NCI-H128 (cell line): ENCODE measurements at regions not wholly inside any gene's neighbourhood (a gene's known extent, or its start where the extent isn't known, plus 50 kb on each side); places are given as distances from the start of the nearest gene placed in this dataset.

Experiments
- DNase-seq: peaks from one replicate; lab custom pipeline; 2025; ENCODE audit not compliant: unreplicated experiment; lab: John Stamatoyannopoulos, UW

DNA sequence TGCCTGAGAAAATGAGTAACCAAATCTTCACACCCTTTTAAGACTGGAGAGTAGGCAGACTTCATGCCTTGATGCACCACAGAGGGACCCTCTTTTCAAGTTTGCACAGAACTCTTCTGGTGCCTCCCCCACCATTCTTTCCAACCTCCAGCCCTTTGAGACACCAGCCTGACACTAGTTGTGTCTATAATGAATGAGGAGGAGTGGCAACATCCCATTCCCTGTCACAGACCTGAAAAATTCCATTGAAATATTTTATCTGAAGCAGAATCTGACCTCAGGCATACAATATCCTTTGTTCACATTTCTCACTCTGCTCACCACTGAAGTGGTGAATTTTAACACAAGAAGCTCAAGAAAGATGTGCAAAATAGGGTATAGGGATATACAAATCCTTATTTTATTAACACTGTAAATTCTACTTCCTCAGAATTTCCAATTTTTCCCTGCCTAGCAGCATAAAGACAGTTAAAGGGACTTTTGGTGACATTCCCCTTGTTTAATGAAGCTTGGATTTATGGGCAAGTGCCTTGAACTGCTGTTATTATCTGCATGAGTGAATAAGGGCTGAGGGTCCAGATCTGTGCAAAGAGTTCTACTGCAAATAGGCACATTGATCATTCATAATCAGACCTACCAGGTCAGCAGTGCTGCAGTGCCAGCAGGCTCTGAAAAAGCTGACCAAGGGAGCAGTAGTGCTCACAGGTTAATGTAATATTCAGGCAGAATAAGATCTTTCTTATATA, 149.9 kb upstream of the PAQR3 start:
- DNase-seq, result no peak

DNA sequence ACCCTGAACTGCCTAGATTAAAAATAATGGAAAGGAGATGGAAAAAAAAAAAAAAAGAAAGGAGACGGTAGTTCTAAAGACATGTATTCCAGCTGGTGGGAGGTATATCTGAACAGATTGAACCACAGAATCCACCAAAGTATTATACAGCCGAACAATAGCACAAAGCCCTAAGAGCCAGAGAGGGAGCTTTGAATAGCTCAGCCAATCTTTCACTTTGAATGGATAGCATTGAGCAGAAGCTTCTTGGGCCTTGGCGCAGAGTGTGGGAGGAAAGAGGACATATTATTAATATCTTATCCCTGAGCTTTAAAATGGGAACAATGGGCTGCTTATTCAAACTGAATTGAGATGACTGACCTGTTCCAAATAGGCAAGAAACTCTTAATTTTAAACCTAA, 147.8 kb upstream of the PAQR3 start:
- DNase-seq, result no peak

DNA sequence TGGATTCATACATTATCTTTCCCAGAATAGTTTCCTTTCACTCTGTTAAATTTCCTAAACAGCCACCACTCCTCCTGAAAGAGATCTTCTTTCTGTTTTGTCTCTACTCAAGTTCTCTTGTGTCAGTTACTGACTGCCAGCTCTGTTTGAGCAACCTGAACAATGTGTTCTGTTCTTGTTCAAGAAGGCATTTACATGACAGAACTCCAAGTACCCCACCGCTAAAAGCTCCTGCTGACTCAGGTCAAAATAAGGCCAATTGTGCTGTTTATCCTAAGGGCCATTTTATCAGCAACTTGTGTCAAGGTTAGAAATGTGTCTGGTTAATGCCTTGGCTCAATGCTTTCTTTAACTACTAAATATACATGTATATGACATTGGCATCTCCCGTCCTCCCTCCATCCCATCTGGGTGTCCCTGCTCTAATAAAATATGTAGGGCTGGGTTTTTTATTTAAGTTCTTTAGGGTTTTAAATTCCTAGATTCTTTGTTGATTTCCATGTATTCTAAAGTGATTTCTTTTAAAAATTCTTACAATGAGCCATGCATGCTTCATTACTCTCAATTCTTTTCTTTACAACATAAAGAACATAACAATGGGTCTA, 144.3 kb upstream of the PAQR3 start:
- no peak for DNase-seq

DNA sequence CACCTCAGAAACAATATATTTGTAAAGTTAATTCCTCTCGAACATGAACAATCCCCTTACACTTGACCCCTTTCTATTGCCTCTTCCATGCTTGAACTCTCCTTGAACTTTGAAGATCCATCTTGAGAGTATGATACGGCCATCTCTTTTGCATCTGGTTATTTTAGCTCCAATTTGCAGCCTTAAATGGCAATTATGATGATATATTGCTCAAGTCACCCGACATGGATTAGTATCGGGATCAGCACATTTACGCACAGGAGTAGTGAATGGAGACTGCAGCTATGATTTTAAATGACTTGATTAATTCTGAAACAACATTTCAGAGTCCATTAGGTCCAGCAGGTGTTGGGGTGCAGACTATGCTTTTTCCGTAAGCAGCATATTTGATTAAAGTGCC, 143.8 kb upstream of the PAQR3 start:
- no peak for DNase-seq

DNA sequence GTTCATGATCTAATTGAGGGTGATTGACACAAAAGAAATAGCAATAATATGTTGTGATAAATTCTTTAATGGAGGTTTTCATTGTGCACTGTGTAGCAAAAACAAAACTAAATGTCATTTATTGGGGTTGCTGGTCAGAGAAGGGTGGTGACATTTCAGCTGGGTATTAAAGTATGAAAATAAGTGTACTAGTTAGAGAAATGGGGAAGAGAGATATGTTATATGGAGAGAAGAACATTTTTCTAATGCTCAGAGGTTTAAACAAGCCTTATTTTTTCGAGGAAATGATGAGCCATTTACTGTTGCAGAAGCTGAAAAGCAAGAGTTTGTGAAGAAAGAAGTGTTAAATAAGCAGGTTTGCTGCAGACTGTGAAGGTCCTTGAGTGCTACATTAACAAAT, 142.7 kb upstream of the PAQR3 start:
- DNase-seq, result no peak

DNA sequence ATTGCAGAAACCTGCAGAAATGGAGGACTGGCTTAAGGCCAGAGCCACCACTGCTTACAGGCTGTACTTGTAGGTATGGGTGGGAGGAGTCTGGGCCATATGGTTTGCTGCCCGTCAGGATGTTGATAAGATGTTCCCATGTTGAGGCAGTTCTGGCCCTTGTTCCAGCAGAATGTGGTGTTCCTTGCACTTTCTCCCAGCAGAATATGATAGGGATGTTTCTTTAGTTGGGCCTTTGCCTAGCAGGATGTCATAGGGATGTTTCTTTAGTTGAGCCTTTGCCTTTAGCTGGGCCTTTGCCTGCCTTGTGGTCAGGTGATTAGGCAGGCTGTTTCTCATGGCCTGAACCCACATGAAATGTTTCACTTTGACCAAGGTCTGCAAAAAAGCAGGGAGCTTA, 139.1 kb upstream of the PAQR3 start:
- DNase-seq, result no peak

DNA sequence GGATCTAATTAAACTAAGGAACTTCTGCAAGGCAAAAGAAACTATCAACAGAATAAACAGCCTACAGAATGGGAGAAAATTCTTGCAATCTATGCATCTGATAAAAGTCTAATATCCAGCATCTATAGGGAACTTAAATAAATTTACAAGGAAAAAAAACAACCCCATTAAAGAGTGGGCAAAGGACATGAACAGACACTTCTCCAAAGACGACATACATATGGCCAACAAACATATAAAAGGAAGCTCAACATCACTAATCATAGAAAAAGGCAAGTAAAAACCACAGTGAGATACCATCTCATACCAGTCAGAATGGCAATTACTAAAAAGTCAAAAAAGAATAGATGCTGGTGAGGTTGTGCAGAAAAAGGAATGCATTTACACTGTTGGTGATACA, 134.8 kb upstream of the PAQR3 start:
- DNase-seq, result no peak

DNA sequence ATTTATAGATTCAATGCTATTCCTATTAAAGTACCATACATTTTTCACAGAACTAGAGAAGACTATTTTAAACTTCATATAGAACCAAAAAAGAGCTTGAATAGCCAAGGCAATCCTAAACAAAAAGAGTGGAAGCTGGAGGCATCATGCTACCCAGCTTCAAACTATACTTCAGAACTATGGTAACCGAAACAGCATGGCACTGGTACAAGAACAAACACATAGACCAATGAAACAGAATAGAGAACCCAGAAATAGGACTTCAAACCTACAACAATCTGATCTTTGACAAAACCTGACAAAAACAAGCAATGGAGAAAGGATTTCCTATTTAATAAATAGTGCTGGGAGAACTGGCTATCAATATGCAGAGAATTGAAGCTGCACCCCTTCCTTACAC, 134.2 kb upstream of the PAQR3 start:
- no peak for DNase-seq

DNA sequence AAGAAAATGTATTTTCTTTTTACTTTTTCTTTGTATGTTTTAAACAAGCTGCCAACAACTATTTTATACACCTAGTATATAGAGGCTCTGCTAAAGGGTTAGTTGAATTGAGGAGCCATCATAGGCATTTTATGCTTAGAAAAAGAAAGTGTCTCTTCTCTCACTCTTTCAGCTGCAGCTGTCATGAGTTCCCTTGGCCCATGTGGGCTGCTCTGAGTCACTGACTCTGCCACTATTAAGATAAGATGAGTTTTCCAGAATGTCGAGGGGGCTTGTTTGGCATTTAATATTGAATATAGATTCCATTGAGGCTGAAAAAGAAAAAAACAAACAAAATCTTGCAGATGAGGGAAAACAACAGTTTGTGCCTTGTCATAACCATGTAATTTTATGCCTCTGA, 126.0 kb upstream of the PAQR3 start:
- no peak for DNase-seq

DNA sequence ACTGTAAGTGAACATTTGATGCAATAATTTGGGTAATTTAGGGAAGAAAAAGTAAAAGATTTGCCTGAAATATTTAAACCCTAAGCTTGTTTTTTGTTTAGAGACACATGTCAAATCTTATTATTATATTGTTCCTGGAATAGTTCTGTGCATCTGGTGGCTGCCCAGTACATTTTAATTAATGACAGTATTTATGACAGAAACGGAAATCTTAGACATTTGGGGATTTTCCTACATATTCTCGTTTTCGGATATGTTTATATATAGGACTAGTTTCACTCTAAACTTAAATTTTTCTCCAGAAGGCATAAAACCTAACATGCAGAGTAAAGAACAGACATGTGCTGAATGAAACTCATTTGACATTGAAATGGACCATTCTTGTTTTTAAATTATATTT, 125.6 kb upstream of the PAQR3 start:
- no peak for DNase-seq

DNA sequence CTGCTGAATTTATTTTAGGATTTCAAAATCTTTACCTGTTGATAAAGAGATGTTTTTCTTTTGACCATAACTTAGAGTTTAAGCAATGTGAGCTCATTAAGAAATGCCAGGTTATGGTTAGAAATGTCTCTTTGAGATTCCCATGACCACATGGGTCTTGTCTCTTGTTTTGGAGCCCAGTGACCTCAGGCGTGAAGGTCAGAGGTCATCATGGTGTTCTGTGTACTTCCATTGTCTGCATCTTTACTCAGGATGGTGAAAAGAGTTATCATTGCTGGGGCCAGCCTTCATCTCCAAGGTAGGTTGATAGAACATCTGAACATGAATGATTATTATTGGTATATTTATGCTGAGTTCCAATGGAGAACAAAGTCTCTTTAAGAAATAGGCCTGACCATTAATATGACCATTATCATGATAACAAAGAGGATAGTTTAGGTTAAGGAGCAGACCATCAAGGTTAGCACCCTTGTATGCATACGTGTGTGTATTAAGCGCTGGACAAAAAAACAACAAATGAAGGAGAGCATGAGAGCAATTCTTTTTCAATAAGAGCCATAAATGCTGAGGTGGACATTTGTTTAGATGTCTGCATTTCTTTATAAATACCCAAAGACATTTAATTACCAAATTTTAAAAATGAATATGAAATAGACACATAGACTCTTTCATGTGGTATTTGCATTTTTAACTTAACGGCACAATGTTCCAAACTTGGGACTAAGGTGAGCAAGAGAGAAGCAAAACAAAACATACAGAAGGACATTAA, 120.6 kb upstream of the PAQR3 start:
- no peak for DNase-seq

DNA sequence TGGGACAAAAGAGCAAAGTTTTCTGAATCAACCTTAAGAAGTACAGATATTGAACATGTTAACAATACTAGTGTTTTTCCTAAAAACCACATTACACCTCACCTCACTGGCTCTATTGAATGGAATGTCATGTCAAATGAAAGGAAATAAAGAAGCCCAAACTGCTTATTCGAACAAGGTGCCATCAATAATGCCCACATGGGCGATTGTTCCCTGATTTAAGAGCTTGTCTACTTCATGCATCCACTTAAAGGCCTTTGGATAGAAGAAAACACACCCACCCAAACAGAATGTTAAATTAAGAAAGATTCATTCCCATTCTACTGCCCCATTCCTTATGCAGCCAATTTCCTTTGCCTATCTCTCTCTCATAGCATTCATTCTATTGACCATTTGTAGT, 118.5 kb upstream of the PAQR3 start:
- DNase-seq, result no peak

DNA sequence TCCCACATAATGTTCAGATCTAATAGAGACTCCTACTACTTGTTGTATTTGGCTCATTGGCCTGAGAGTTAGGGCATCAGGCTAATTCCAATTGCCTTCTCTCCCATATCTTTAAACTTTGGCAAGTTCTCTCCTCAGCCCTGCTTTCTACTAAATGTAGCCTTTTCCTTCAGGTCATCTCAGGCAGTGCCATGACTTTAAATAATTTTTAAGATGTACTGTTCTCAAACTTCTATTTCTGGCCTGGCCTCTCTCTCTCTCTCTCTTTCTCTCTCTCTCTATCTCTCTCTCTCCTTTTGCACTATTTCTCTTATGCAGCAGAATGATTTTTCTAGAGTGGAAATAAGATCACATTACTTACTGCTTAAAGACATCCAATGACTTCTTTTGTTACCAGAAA, 114.5 kb upstream of the PAQR3 start:
- no peak for DNase-seq

DNA sequence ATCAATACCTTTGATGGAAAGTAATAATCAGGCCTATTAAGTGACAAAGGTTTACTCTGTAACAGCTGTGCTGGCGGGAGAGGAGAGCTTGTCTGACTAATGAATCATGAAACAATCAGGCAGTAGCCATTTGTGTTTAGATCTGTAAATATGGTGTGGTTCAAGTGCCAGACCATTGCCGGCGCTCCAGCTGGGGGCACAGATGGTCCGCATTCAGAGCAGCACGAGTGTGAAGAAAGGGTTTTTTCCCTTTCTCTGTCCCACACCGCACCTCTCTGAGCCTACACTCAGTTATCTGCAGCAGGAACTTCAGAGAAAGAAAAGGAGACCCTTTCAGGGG, 111.3 kb upstream of the PAQR3 start:
- peak; percentile 49 for DNase-seq

DNA sequence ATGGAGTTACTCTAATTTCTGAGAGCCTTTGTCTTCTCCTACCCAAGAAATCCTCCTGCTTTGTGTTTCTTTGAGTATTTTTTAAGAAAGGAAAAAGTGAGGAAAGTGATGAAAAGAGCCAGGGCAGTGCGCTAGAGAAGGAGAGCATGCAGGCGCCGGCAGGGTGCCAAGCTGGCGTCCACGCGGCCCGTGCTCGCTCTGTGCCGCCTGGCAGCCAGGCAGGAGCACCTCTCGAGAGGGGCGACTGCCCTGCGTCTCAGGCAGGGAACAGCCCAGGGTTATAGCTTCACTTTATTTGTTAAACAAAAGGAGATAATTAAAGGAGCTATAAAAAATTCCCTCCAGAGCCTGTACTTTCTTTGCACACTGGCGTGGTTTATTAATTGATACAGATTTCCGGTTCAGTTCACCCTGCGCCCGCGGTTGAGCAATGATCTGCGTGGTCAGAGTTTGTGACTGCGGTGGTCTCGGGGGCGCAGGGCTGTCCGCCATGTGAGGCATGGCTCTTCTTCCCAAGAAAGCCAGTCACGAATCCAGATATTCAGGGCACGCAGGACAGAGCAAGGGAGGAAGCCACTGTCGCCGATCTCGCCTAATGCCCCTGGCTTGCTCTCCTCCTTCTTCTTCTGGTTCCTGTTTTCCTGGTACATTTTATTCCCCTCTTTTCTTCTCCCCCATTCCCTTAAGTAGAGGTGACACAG, 110.8 kb upstream of the PAQR3 start:
- DNase-seq, result peak; percentile 10

DNA sequence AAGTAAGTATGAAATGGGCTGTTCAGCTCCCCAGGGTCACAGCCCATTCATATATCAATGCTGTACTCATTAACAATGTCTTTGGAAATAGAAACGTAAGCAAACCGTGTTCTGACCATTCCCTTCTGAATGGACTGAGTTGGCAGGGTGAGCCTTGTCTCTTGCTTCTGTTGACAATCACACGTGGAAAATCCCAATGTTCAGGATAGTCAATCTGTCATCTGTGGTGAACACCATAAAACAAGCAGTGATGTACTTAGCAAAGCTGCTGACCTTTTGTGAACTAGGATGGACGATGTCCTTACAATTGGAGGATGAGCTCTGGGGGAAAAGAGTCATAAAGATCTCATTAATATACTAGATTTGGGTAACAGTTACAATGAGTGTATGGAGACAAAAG, 109.6 kb upstream of the PAQR3 start:
- no peak for DNase-seq

DNA sequence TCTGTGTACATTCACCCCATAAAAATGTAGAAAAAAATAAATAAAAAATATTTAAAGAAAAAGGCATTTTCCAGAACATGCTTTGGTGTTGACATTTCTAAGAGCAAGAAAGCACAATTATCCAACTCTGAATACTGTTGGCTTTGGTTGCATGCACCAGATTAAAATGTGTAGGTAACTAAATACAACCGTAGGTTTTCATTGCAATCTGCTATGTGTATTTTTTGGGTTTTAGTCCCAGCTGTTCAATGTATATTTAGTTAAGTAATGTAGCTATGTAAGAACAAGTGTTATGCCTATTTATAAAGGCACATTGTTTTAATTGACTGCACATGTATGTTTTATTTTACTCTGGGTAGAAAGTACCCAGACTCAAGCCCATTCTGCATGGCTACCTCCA, 108.1 kb upstream of the PAQR3 start:
- no peak for DNase-seq

DNA sequence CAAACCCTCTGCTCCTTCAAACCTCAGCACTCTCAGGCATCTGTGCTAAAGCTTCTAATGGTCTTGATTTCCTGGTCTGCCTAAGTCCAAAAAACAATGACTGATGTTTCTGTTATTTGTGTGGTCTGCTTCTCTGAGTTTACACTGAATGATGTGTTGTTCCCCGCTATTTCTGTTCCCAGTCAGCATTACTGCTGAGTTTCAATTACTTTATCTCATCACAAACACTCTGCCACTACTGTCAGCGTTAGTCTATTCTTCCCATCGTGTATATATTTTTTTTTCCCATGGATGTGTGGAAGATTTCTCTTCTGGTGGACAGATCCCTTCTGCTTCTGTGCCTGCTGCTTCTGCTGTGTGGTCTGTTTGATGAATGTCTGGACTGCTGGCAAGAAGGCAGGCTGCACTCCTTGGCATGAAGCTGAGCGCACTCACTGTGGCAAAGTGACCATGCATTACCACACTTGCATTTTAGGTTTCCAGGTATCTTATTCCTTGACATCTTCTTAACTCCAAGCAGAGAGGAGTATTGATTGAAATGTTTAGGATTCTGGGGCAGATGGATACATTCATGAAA, 106.9 kb upstream of the PAQR3 start:
- DNase-seq, result no peak

DNA sequence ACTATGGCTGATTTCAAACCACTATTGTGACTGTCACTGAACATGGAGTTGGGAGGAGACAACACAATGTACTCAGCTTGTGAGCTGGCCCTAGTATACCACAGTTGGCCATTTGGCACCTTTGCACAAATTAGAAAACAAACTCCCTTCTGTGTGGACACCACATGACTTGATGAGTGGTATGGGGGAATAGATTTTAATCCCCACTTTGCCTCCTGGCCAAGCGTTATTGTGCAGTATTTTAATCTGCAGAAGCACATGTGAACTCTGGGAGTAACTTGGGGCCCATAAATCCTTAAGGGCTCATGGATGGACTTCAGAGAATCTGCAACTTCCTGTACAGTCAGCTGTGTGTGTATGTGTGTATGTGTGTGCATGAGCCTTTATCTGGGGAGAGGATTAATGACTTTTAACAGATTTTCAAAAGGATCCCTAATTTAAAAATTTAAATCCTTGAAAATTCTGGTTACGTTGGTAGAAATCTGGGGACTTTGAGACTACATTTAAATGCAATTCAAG, 105.0 kb upstream of the PAQR3 start:
- DNase-seq, result no peak

DNA sequence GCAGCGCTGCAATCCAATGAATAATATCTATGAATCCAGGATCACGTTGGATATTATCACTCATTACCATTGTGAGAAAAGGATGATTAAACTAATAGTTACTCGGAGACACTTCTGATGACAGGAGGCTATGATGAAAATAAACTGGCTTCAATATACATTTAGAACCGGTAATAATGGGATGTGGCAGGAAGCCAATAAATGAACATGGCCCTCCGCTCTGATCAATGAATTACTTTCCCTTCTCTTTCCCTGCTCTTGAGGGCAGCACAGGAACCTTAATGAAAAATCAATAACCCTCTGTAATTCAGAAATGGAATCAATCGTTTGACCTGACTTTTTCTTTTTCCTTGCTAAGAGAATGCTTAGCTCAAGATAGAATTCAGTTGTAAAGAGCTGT, 103.9 kb upstream of the PAQR3 start:
- no peak for DNase-seq

DNA sequence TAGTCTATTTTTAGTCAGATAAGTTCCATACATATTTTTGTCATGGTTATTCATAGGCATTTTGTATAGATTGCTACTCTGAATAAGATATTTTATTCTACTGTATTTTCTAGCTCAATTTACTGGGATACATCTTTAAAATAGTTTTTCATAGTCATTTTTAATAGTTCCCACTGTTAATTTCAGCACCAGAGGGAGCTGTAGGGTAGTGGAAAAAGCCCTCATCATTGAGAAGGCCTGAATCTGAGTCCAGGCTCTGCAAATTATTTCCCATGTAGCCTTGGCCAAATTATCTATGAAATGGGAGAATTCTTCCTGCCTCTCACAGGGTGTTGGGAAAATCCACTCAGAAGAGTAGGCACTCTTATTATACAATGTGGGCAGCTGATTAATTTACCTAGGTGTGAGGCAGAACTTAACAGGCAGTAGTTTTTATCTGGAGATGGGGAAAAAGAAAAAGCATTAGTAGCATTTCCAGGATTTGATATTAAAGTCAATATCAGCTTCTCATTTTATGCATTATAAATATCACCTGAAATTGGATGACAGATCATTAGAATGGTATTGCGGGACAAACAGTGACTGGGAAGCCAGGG, 102.9 kb upstream of the PAQR3 start:
- peak; percentile 27 for DNase-seq
